ENCODE measurements at regions not wholly inside any gene's neighbourhood (a gene's known extent, or its start where the extent isn't known, plus 50 kb on each side); places are given as distances from the start of the nearest gene placed in this dataset.

DNA sequence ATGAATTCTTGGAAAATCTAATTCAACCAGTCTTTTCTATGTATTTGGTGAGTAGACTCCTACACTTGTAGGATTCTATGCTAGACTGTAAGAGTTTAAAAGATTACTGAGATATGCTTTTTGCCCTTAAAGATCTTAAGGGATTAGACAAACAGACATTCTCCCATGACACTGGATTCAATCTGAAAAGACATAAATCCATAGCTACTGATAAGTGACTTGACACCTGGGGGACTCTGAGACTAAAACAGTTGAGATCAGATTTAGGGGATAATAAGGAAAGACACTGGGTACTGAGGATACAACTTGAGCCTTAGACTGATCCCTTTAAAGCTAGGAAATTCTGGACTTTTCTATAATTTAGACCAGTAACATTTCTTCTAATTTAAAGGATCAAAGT lies 1233.4 kb downstream of the XPNPEP1 start:
- DNase-seq (ENCODE audit: low read depth), result no peak
- no peak overlapping the region for H3K4me3 ChIP-seq (ENCODE audit: low read depth, low read length)
- no peak for TF ChIP-seq CTCF (conservative IDR thresholded peaks at IDR 0.05; ENCODE audit: low read depth, low read length)

DNA sequence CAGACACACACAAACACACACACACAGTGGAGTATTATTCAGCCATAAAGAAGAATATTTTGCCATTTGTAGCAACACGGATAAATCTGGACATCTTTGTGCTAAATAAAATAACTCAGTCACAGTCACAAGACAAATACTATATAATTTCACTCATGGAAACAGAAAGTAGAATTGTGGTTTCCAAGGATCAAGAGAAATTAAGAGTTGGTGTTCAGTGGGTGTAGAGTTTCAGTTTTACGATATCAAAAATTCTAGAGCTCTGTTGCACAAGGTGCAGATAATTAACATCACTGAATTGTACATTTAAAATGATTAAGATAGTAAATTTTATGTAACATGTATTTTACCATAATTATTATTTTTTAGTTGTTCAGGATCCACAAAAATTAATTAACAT lies 1235.0 kb downstream of the XPNPEP1 start:
- H3K4me3 ChIP-seq (ENCODE audit: low read depth, low read length), result no peak overlapping the region
- no peak for DNase-seq (ENCODE audit: low read depth)
- TF ChIP-seq CTCF (conservative IDR thresholded peaks at IDR 0.05; ENCODE audit: low read depth, low read length), result no peak

- TF ChIP-seq CTCF (conservative IDR thresholded peaks at IDR 0.05; ENCODE audit: low read depth, low read length), result no peak
- no peak overlapping the region for H3K4me3 ChIP-seq (ENCODE audit: low read depth, low read length)
- DNase-seq (ENCODE audit: low read depth), result no peak
Measured at GRCh38 chr10:108685863-108686531, 1237.3 kb downstream of the XPNPEP1 start.

DNA sequence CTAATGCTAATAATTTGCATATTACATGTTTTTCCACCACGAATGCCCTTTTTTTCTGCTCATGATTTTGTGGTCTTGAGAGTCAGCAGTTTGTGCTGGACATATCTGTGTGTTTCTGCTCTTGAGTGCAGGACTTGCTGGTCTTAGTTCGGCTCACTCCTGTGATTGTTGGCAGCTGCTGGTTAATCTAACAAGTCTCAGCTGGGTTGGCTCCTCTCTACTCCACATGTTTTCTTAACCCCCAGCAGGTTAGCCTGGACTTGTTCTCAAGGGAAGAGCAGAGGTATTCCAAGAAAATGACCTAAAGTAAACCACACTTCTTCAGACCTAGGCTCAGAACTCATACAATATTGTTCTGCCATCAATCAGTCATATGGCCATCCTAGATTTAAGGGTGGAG lies 1238.9 kb downstream of the XPNPEP1 start:
- H3K4me3 ChIP-seq (ENCODE audit: low read depth, low read length), result no peak overlapping the region
- no peak for TF ChIP-seq CTCF (conservative IDR thresholded peaks at IDR 0.05; ENCODE audit: low read depth, low read length)

GRCh38 chr10:108673741-108674140 lies 1249.6 kb downstream of the XPNPEP1 start:
- no peak overlapping the region for H3K4me3 ChIP-seq (ENCODE audit: low read depth, low read length)
- DNase-seq (ENCODE audit: low read depth), result peak; percentile 74
- TF ChIP-seq CTCF (conservative IDR thresholded peaks at IDR 0.05; ENCODE audit: low read depth, low read length), result no peak

More for the DNA sequence above, 1238.9 kb downstream of the XPNPEP1 start:
- DNase-seq (ENCODE audit: low read depth), result peak; percentile 87

- H3K4me3 ChIP-seq (ENCODE audit: low read depth, low read length), result no peak overlapping the region
- no peak for DNase-seq (ENCODE audit: low read depth)
- TF ChIP-seq CTCF (conservative IDR thresholded peaks at IDR 0.05; ENCODE audit: low read depth, low read length), result no peak
Measured at GRCh38 chr10:108663587-108663986, 1259.7 kb downstream of the XPNPEP1 start.

GRCh38 chr10:108662975-108663374 lies 1260.3 kb downstream of the XPNPEP1 start:
- DNase-seq (ENCODE audit: low read depth), result no peak
- H3K4me3 ChIP-seq (ENCODE audit: low read depth, low read length), result no peak overlapping the region
- TF ChIP-seq CTCF (conservative IDR thresholded peaks at IDR 0.05; ENCODE audit: low read depth, low read length), result no peak
